H1 (cell line): ENCODE measurements at regions not wholly inside any gene's neighbourhood (a gene's known extent, or its start where the extent isn't known, plus 50 kb on each side); places are given as distances from the start of the nearest gene placed in this dataset.

Experiments used
- KDM5A ChIP-seq: fragments of 200-600 bp; IDR thresholded peaks from 2 replicates; pipeline ENCODE4 v1.7.1; 2012; ENCODE audit warnings: mild to moderate bottlenecking, low read length, inconsistent platforms, mixed read lengths
- TF ChIP-seq, protein P1 (sequence below): IDR thresholded peaks from 2 replicates; pipeline ENCODE4 v1.6.1; 2011; ENCODE audit warnings: low read depth, mild to moderate bottlenecking, low read length; ENCODE audit not compliant: insufficient read depth

DNA sequence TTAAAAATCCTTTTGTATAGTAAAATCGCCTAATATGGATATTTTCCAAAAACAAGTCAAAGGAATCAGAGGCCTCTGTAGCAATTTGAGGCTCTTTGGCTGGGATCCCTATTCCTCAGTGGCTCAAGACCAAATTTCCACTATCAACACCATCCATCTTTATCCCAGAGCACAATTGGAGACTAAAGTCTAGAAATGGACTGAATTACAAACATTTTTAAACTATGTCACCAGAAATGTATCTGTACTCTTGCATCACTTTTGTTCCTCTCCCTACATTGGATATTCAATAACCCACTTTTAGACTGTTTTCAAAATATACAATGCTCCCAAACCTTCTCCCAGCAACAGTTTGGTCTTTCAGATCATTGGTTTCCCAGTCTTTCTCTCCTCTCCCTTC lies 140.4 kb upstream of the KLHL29 start (continued):
- TF ChIP-seq, protein P1, sequence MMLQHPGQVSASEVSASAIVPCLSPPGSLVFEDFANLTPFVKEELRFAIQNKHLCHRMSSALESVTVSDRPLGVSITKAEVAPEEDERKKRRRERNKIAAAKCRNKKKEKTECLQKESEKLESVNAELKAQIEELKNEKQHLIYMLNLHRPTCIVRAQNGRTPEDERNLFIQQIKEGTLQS = no peak
- TF ChIP-seq KDM5A = no peak
- TF ChIP-seq, all 59 proteins: peak for 0
